ENCODE measurements at regions not wholly inside any gene's neighbourhood (a gene's known extent, or its start where the extent isn't known, plus 50 kb on each side); places are given as distances from the start of the nearest gene placed in this dataset.

GRCh38 chr4:149095001-149095400 is 652.8 kb upstream of the NR3C2 start:
- DNase-seq (no peak), ATAC-seq (ENCODE audit: low read depth in 2 of 2) (no peak)
- peaks cover 0 to 8% of the 10 kb centered on the region in 2 donors for H3K36me3 Mint-ChIP-seq
- H3K4me1 Mint-ChIP-seq: no peaks in the 10 kb centered on the region
- no peak overlapping the region for H3K4me3 Mint-ChIP-seq
- no peak overlapping the region for H3K27ac Mint-ChIP-seq
- H3K27me3 Mint-ChIP-seq: peaks cover 0 to 5% (median 4%) of the 10 kb centered on the region in 3 donors
- peaks cover 12 to 52% (median 18%) of the 10 kb centered on the region in 7 donors for H3K9me3 Mint-ChIP-seq

DNA sequence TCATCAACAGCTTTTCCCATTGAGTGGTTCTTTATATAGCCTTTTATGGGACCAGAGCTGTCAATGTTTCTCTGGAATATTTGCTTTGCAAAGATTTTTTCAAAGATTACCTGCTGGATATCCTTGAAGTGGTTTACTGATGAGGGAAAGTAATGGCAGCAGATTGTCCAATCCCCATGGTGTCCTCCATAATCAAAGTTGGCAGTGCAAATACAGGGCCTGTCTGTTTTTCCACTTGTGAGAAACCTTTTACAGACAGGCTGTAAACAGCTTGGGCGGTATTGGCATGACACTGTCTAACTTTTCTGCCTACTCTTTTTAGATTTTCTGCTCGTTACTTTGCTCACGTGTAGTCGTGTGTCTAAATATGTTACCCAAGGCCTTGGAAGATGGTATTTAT is 641.9 kb upstream of the NR3C2 start:
- peaks cover 0 to 12% (median under 1%) of the 10 kb centered on the region in 7 donors for H3K9me3 Mint-ChIP-seq
- no peak for ATAC-seq (ENCODE audit: low read depth in 2 of 2)
- no peaks in the 10 kb centered on the region for H3K36me3 Mint-ChIP-seq
- DNase-seq: no peak
- no peak overlapping the region for H3K4me3 Mint-ChIP-seq
- H3K27me3 Mint-ChIP-seq: no peaks in the 10 kb centered on the region
- no peak overlapping the region for H3K27ac Mint-ChIP-seq
- H3K4me1 Mint-ChIP-seq: no peaks in the 10 kb centered on the region

DNA sequence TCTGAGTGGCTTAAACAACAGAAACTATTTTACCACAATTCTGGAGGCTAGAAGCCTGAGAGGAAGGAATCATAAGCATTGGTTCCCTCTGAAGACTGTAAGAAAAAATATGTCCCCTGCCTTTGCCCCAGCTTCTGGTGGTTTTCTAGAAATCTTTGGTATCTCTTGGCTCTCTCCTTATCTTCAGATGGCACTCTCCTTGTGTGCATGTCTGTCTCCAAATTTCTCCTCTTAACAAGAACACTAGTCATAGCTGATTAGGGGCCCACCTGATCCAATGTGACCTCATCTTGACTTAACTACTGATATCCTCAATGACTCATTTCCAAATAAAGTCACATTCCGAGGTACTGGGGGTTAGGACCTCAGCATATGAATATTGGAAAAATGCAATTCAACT is 635.0 kb upstream of the NR3C2 start:
- Mint-ChIP-seq H3K4me3 (no peak overlapping the region), H3K36me3 (no peaks in the 10 kb centered on the region), H3K4me1 (no peaks in the 10 kb centered on the region), H3K27me3 (peaks cover 0 to 10% (median 4%) of the 10 kb centered on the region in 3 donors), H3K9me3 (peaks cover 0 to 7% (median 4%) of the 10 kb centered on the region in 7 donors), H3K27ac (no peak overlapping the region)
- DNase-seq: no peak
- ATAC-seq (ENCODE audit: low read depth in 2 of 2): no peak

GRCh38 chr4:149076401-149076800 is 634.2 kb upstream of the NR3C2 start:
- no peak for ATAC-seq (ENCODE audit: low read depth in 2 of 2)

GRCh38 chr4:149072384-149072783 is 630.2 kb upstream of the NR3C2 start:
- peaks cover 0 to 6% of the 10 kb centered on the region in 2 donors for H3K36me3 Mint-ChIP-seq
- no peak for ATAC-seq (ENCODE audit: low read depth in 2 of 2)
- H3K4me3 Mint-ChIP-seq: no peak overlapping the region
- no peak for DNase-seq
- peaks cover 0 to 16% (median 10%) of the 10 kb centered on the region in 3 donors for H3K27me3 Mint-ChIP-seq
- no peak overlapping the region for H3K27ac Mint-ChIP-seq
- peaks cover 0 to 14% (median 8%) of the 10 kb centered on the region in 7 donors for H3K9me3 Mint-ChIP-seq
- H3K4me1 Mint-ChIP-seq: no peaks in the 10 kb centered on the region

More at GRCh38 chr4:149076401-149076800, 634.2 kb upstream of the NR3C2 start:
- peaks cover 0 to 10% (median 4%) of the 10 kb centered on the region in 3 donors for H3K27me3 Mint-ChIP-seq
- H3K27ac Mint-ChIP-seq: no peak overlapping the region
- no peak overlapping the region for H3K4me3 Mint-ChIP-seq
- no peaks in the 10 kb centered on the region for H3K4me1 Mint-ChIP-seq
- peaks cover 0 to 7% (median 4%) of the 10 kb centered on the region in 7 donors for H3K9me3 Mint-ChIP-seq
- no peak for DNase-seq
- H3K36me3 Mint-ChIP-seq: no peaks in the 10 kb centered on the region

DNA sequence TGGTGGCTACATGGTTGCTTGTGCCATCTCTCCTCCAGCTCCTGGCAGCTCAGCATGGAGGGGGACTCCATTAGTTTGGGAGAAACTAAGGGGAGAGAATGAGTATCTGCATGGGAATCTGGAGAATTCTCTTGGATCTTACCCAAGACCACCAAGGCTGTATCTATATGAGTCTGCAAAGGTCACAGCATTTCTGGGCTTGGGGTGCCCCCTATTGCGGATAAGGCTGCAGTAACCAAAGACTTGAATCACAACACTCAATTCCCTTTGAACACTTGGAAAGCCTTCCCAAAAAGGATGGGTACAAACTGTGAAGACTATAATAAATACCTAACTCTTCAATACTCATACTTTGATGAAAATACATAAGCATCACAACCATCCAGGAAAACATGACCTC is 623.5 kb upstream of the NR3C2 start:
- peaks cover 0 to 20% (median 8%) of the 10 kb centered on the region in 3 donors for H3K27me3 Mint-ChIP-seq
- peaks cover 0 to 19% (median 10%) of the 10 kb centered on the region in 7 donors for H3K9me3 Mint-ChIP-seq
- DNase-seq (no peak), ATAC-seq (ENCODE audit: low read depth in 2 of 2) (no peak)
- no peak overlapping the region for H3K4me3 Mint-ChIP-seq
- H3K36me3 Mint-ChIP-seq: peaks cover 0 to 8% of the 10 kb centered on the region in 2 donors
- no peak overlapping the region for H3K27ac Mint-ChIP-seq
- H3K4me1 Mint-ChIP-seq: no peaks in the 10 kb centered on the region

DNA sequence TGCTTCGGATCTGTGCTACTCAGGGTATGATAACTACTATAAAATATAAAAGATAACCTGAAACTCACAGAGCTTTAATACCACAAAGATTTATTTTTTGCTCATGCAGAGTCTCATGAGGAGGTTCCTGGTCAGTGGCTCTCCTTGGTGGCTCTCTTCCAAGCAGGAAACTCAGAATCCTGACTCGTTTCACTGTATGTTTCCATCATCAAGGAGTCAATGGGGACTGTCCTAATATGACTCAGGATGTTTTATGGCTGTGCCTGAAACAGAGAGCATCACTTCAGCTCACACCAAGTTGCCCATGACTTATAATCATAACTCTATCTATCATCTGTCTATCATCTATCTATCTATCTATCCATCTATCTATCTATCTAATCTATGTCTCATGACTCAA is 620.8 kb upstream of the NR3C2 start:
- Mint-ChIP-seq H3K36me3 (peaks cover 0 to 8% of the 10 kb centered on the region in 2 donors), H3K27ac (no peak overlapping the region), H3K4me3 (no peak overlapping the region), H3K27me3 (peaks cover 0 to 11% (median 8%) of the 10 kb centered on the region in 3 donors), H3K4me1 (no peaks in the 10 kb centered on the region), H3K9me3 (peaks cover 0 to 16% (median 7%) of the 10 kb centered on the region in 7 donors)
- ATAC-seq (ENCODE audit: low read depth in 2 of 2) (no peak), DNase-seq (no peak)

GRCh38 chr4:149057594-149057993 is 615.4 kb upstream of the NR3C2 start:
- Mint-ChIP-seq H3K4me1 (no peaks in the 10 kb centered on the region), H3K9me3 (no peaks in the 10 kb centered on the region), H3K27ac (no peak overlapping the region), H3K4me3 (no peak overlapping the region), H3K27me3 (no peaks in the 10 kb centered on the region), H3K36me3 (no peaks in the 10 kb centered on the region)
- no peak for ATAC-seq (ENCODE audit: low read depth in 2 of 2)
- no peak for DNase-seq

- H3K4me3 Mint-ChIP-seq: no peak overlapping the region
- DNase-seq (no peak), ATAC-seq (ENCODE audit: low read depth in 2 of 2) (no peak)
- no peaks in the 10 kb centered on the region for H3K36me3 Mint-ChIP-seq
- H3K9me3 Mint-ChIP-seq: no peaks in the 10 kb centered on the region
- H3K27ac Mint-ChIP-seq: no peak overlapping the region
- H3K4me1 Mint-ChIP-seq: no peaks in the 10 kb centered on the region
- no peaks in the 10 kb centered on the region for H3K27me3 Mint-ChIP-seq
These were observed 614.4 kb upstream of the NR3C2 start for GRCh38 chr4:149056615-149057014.

GRCh38 chr4:149055624-149056023 is 613.4 kb upstream of the NR3C2 start:
- no peak overlapping the region for H3K27ac Mint-ChIP-seq
- no peaks in the 10 kb centered on the region for H3K36me3 Mint-ChIP-seq
- no peak for DNase-seq
- H3K4me1 Mint-ChIP-seq: no peaks in the 10 kb centered on the region
- no peaks in the 10 kb centered on the region for H3K27me3 Mint-ChIP-seq
- no peak overlapping the region for H3K4me3 Mint-ChIP-seq
- ATAC-seq (ENCODE audit: low read depth in 2 of 2): no peak
- H3K9me3 Mint-ChIP-seq: no peaks in the 10 kb centered on the region

DNA sequence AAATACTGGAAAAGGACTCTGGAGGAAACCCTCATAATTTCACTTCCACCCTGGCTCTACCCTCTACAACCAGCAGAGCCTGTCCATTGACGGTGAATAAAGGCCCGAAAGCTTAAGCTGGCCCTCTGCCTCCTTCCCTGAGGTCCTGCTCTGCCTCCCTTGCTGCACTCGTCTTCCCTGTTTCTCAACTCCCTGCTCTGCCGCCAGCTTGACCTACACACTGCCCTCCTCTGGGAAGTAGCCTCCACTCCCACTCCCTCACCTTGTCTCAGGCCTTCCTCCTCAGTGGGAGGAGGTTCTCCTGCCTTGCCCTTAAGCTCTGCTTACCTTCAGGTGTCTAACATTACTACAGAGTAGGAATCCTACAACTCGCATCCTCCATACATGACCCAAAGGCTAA is 608.6 kb upstream of the NR3C2 start:
- no peaks in the 10 kb centered on the region for H3K4me1 Mint-ChIP-seq
- H3K27ac Mint-ChIP-seq: no peak overlapping the region
- no peaks in the 10 kb centered on the region for H3K36me3 Mint-ChIP-seq
- ATAC-seq (ENCODE audit: low read depth in 2 of 2) (no peak), DNase-seq (no peak)
- H3K4me3 Mint-ChIP-seq: no peak overlapping the region
- H3K9me3 Mint-ChIP-seq: peaks cover 0 to 4% (median 0%) of the 10 kb centered on the region in 7 donors
- H3K27me3 Mint-ChIP-seq: no peaks in the 10 kb centered on the region

- no peak overlapping the region for H3K4me3 Mint-ChIP-seq
- DNase-seq (no peak), ATAC-seq (ENCODE audit: low read depth in 2 of 2) (no peak)
- H3K9me3 Mint-ChIP-seq: peaks cover 0 to 4% (median 0%) of the 10 kb centered on the region in 7 donors
- no peaks in the 10 kb centered on the region for H3K27me3 Mint-ChIP-seq
- H3K36me3 Mint-ChIP-seq: no peaks in the 10 kb centered on the region
- H3K4me1 Mint-ChIP-seq: no peaks in the 10 kb centered on the region
- no peak overlapping the region for H3K27ac Mint-ChIP-seq
These were observed 606.4 kb upstream of the NR3C2 start for GRCh38 chr4:149048451-149049143.

- Mint-ChIP-seq H3K9me3 (peaks cover 0 to 6% (median 2%) of the 10 kb centered on the region in 7 donors), H3K4me1 (no peaks in the 10 kb centered on the region), H3K27ac (no peak overlapping the region), H3K36me3 (no peaks in the 10 kb centered on the region), H3K27me3 (no peaks in the 10 kb centered on the region), H3K4me3 (no peak overlapping the region)
- DNase-seq (no peak), ATAC-seq (ENCODE audit: low read depth in 2 of 2) (no peak)
These were observed 605.2 kb upstream of the NR3C2 start for GRCh38 chr4:149047368-149047767.

- no peaks in the 10 kb centered on the region for H3K36me3 Mint-ChIP-seq
- no peaks in the 10 kb centered on the region for H3K4me1 Mint-ChIP-seq
- no peaks in the 10 kb centered on the region for H3K27me3 Mint-ChIP-seq
- ATAC-seq (ENCODE audit: low read depth in 2 of 2) (no peak), DNase-seq (no peak)
- H3K27ac Mint-ChIP-seq: no peak overlapping the region
- H3K4me3 Mint-ChIP-seq: no peak overlapping the region
- H3K9me3 Mint-ChIP-seq: peaks cover 0 to 14% (median 8%) of the 10 kb centered on the region in 7 donors
These were observed 603.5 kb upstream of the NR3C2 start for GRCh38 chr4:149045731-149046130.

Measured in naive B cell (primary cell).